Psoas muscle (tissue), 7 donors: ENCODE measurements at regions not wholly inside any gene's neighbourhood (a gene's known extent, or its start where the extent isn't known, plus 50 kb on each side); places are given as distances from the start of the nearest gene placed in this dataset.

ENCODE experiments used
- ATAC-seq, 4 donors: fragments of 200-7000 bp; cut with Tn5 transposase; one replicate each; pipeline ENCODE4 v1.9.1; 2020; ENCODE audit warnings: moderate library complexity in 3 of 4, mild to moderate bottlenecking in 2 of 4
- DNase-seq, 2 donors: peaks; one replicate each; pipeline ENCODE4 v3.0.0-alpha.2; 2020
- H3K27ac ChIP-seq: fragments of 200-600 bp; one replicate; pipeline ENCODE4 v1.8.0; 2022
- H3K27me3 ChIP-seq, 3 donors: fragments of 200-600 bp in 1 of 3; one replicate each; pipeline versions ENCODE4 v1.6.1 to v1.8.0; 2013 to 2022; ENCODE audit warnings: low read length in 2 of 3, mild to moderate bottlenecking in 2 of 3, moderate library complexity in 1 of 3; ENCODE audit not compliant: insufficient read depth in 3 of 3
- H3K36me3 ChIP-seq, 2 donors: fragments of 200-600 bp in 1 of 2; one replicate each; pipeline versions ENCODE4 v1.6.1 to v1.8.0; 2013 to 2022; ENCODE audit warnings: low read depth in 1 of 2, mild to moderate bottlenecking in 1 of 2, moderate library complexity in 1 of 2; ENCODE audit not compliant: insufficient read depth in 1 of 2
- H3K4me1 ChIP-seq: fragments of 200-600 bp; one replicate; pipeline ENCODE4 v1.8.0; 2022
- H3K4me3 ChIP-seq: fragments of 200-600 bp; one replicate; pipeline ENCODE4 v1.8.0; 2022; ENCODE audit warnings: mild to moderate bottlenecking
- H3K9me3 ChIP-seq: fragments of 200-600 bp; one replicate; pipeline ENCODE4 v1.8.0; 2022
- CTCF ChIP-seq: fragments of 200-600 bp; IDR thresholded peaks from one replicate; pipeline ENCODE4 v1.8.0; 2022; ENCODE audit warnings: antibody characterized with exemption
- WGBS, 3 donors: extraction: QIAGEN DNeasy Blood & Tissue Kit; methylation state at CpG; one replicate each; pipeline versions ENCODE4 v1.1.6 to v1.1.7; 2013; 5-methylcytosine and 5-hydroxymethylcytosine counted together
- intact Hi-C, 2 donors: fragments of 100-400 bp; cut with DNase I; formaldehyde crosslinking; loops; one replicate each; pipeline versions ENCODE4 v1.11.0 to v1.14.2; 2022
- donor health status: healthy with polysubstance abuse.
- donor health status: DM: no; HTN: no; CAD: no; lungs with moderate emphysema.
- donor health status: Bipolar disorder and iron deficiency.
- donor health status: healthy.
- donor health status: DM: yes; HTN: yes; CAD: no.
- donor health status: DM: no; HTN: no; CAD: no.
- donor health status: DM: yes; HTN: yes; CAD: no.

- Histone ChIP-seq H3K4me3 (no peak overlapping the region), H3K9me3 (no peaks in the 10 kb centered on the region), H3K36me3 (no peaks in the 10 kb centered on the region), H3K27me3 (no peaks in the 10 kb centered on the region), H3K27ac (no peak overlapping the region), H3K4me1 (no peaks in the 10 kb centered on the region)
- DNase-seq (no peak), ATAC-seq (no peak)
- intact Hi-C loops = no loop called here
- 87 to 94% (median 92%) methylated on average over 1 of the region's 1 CpG for WGBS, 3 donors
- no peak for TF ChIP-seq CTCF
These were observed 117.6 kb upstream of the PLEKHG7 start for GRCh38 chr12:92585115-92585727.

GRCh38 chr12:92583910-92584309 is 118.9 kb upstream of the PLEKHG7 start:
- TF ChIP-seq CTCF = no peak
- Histone ChIP-seq H3K36me3 (no peaks in the 10 kb centered on the region), H3K27me3 (no peaks in the 10 kb centered on the region), H3K4me3 (no peak overlapping the region), H3K4me1 (no peaks in the 10 kb centered on the region), H3K27ac (no peak overlapping the region), H3K9me3 (no peaks in the 10 kb centered on the region)
- DNase-seq (no peak), ATAC-seq (no peak)
- intact Hi-C loops = no loop called here
- WGBS, 3 donors = 96 to 100% (median 99%) methylated on average over 2 of the region's 2 CpGs

- H3K9me3 ChIP-seq = no peaks in the 10 kb centered on the region
- H3K27ac ChIP-seq = no peak overlapping the region
- H3K27me3 ChIP-seq = no peaks in the 10 kb centered on the region
- intact Hi-C loops = no loop called here
- H3K4me1 ChIP-seq = no peaks in the 10 kb centered on the region
- no peak for DNase-seq
- no peak for TF ChIP-seq CTCF
- no peak for ATAC-seq
- WGBS, 3 donors = 36 to 57% (median 41%) methylated on average over 2 of the region's 2 CpGs
- no peak overlapping the region for H3K4me3 ChIP-seq
- H3K36me3 ChIP-seq = no peaks in the 10 kb centered on the region
These were observed 119.9 kb upstream of the PLEKHG7 start for GRCh38 chr12:92582893-92583292.

- Histone ChIP-seq H3K4me3 (no peak overlapping the region), H3K4me1 (no peaks in the 10 kb centered on the region), H3K27me3 (no peaks in the 10 kb centered on the region), H3K9me3 (no peaks in the 10 kb centered on the region), H3K27ac (no peak overlapping the region), H3K36me3 (no peaks in the 10 kb centered on the region)
- 24 to 30% (median 30%) methylated on average over 4 of the region's 4 CpGs for WGBS, 3 donors
- DNase-seq = no peak
- no peak for ATAC-seq
- intact Hi-C loops = no loop called here
- TF ChIP-seq CTCF = no peak
These were observed 120.3 kb upstream of the PLEKHG7 start for GRCh38 chr12:92582475-92582874.

- intact Hi-C loops = no loop called here
- H3K27ac ChIP-seq = no peak overlapping the region
- 31 to 67% (median 40%) methylated on average over 1 of the region's 1 CpG for WGBS, 3 donors
- no peaks in the 10 kb centered on the region for H3K4me1 ChIP-seq
- H3K9me3 ChIP-seq = no peaks in the 10 kb centered on the region
- DNase-seq (no peak), ATAC-seq (no peak)
- no peak for TF ChIP-seq CTCF
- no peak overlapping the region for H3K4me3 ChIP-seq
- no peaks in the 10 kb centered on the region for H3K27me3 ChIP-seq
- H3K36me3 ChIP-seq = no peaks in the 10 kb centered on the region
These were observed 121.2 kb upstream of the PLEKHG7 start for GRCh38 chr12:92581604-92582003.
